ENCODE measurements at regions not wholly inside any gene's neighbourhood (a gene's known extent, or its start where the extent isn't known, plus 50 kb on each side); places are given as distances from the start of the nearest gene placed in this dataset.

DNA sequence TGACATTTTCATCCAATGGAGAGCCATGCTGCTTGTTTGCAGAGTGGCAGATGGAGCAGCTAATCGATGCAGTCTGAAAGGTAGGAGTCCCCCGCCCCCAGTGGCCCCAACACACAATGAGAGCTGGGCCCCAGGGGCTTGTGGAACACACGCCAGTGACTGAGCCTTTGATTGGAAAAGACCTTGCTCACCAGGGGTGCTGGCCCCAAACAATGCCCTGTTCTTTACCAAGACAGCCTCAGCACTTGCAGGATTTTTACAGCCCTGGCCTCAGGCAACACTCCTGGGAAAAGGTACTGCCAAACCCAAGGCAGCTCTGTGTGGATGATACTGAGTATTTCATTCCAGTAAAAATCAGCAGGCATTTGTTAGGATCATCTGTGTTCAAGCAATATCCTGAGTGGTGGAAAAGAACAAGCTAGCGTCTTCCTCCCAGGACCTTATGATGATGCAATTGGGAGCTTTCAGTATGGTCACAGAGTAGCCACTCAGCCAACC is 276.8 kb upstream of the CLINT1 start:
- no peak overlapping the region for H2AFZ ChIP-seq (ENCODE audit: insufficient read depth, low read depth, low read length, poor library complexity, severe bottlenecking)
- no peak for DNase-seq
- intact Hi-C loops (cut with micrococcal nuclease): no loop called here
- H3K9me3 ChIP-seq (replicated peaks in 1 of 2; ENCODE audit: control insufficient read depth in 1 of 2, insufficient read depth in 1 of 2, low read length in 2 of 2): no peaks in the 10 kb centered on the region
- no peak overlapping the region for H3K9ac ChIP-seq (ENCODE audit: insufficient read depth, low read length, poor library complexity, severe bottlenecking)
- no peak overlapping the region for H3K27ac Mint-ChIP-seq
- peaks cover 0 to 1% (median 0%) of the 10 kb centered on the region in 7 donors for H3K9me3 Mint-ChIP-seq
- H3K4me1 Mint-ChIP-seq: no peaks in the 10 kb centered on the region
- H3K36me3 Mint-ChIP-seq: no peaks in the 10 kb centered on the region
- H3K79me2 ChIP-seq (ENCODE audit: insufficient read depth, low read length): no peaks in the 10 kb centered on the region
- no peaks in the 10 kb centered on the region for H4K20me1 ChIP-seq (ENCODE audit: insufficient read depth, low read length)
- H3K36me3 ChIP-seq (replicated peaks in 1 of 2; ENCODE audit: control insufficient read depth in 1 of 2, insufficient read depth in 2 of 2, low read length in 2 of 2): no peaks in the 10 kb centered on the region
- H3K27me3 Mint-ChIP-seq (ENCODE audit: low read depth in 3 of 3): peaks cover 0 to 5% (median 1%) of the 10 kb centered on the region in 3 donors
- WGBS (ENCODE audit: insufficient coverage): 87% methylated on average over 2 of the region's 4 CpGs
- TF ChIP-seq, protein P1, sequence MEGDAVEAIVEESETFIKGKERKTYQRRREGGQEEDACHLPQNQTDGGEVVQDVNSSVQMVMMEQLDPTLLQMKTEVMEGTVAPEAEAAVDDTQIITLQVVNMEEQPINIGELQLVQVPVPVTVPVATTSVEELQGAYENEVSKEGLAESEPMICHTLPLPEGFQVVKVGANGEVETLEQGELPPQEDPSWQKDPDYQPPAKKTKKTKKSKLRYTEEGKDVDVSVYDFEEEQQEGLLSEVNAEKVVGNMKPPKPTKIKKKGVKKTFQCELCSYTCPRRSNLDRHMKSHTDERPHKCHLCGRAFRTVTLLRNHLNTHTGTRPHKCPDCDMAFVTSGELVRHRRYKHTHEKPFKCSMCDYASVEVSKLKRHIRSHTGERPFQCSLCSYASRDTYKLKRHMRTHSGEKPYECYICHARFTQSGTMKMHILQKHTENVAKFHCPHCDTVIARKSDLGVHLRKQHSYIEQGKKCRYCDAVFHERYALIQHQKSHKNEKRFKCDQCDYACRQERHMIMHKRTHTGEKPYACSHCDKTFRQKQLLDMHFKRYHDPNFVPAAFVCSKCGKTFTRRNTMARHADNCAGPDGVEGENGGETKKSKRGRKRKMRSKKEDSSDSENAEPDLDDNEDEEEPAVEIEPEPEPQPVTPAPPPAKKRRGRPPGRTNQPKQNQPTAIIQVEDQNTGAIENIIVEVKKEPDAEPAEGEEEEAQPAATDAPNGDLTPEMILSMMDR (IDR thresholded peaks at IDR 0.05): no peak
- H3K4me1 ChIP-seq (ENCODE audit: control insufficient read depth in 1 of 2, insufficient read depth in 2 of 2, low read length in 2 of 2): no peaks in the 10 kb centered on the region
- no peak overlapping the region for H3K4me3 Mint-ChIP-seq
- H3K27ac ChIP-seq (ENCODE audit: low read depth in 1 of 2, low read length in 2 of 2): no peak overlapping the region
- H3K27me3 ChIP-seq (ENCODE audit: control insufficient read depth in 2 of 2, insufficient read depth in 2 of 2, low read length in 2 of 2): no peaks in the 10 kb centered on the region
- H3K4me2 ChIP-seq (replicated peaks; ENCODE audit: extremely low read depth, low read length, poor library complexity, severe bottlenecking): no peak overlapping the region
- H3K4me3 ChIP-seq (replicated peaks in 1 of 3; ENCODE audit: low read depth in 2 of 3, low read length in 3 of 3): no peak overlapping the region

DNA sequence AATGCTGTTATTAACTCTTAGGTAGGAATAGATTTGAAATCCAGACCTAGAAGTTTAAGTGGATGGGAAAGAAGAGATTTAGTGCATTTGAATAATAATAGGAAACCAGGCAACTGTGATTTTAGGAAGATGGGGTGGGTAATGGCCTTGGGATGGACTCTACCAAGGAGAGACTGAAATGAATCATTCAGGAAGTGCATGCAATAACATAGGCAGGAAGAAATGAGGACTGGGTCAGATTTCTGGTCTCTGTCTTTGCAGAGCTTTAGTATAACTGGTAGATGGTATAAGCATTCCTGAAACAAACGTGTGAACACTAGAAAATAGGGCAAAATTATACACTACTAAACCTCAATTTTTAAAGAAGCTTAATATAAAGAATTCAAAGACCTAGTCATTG is 274.4 kb upstream of the CLINT1 start:
- H3K4me3 Mint-ChIP-seq: no peak overlapping the region
- no peaks in the 10 kb centered on the region for H3K36me3 ChIP-seq (replicated peaks in 1 of 2; ENCODE audit: control insufficient read depth in 1 of 2, insufficient read depth in 2 of 2, low read length in 2 of 2)
- no peak overlapping the region for H3K4me2 ChIP-seq (replicated peaks; ENCODE audit: extremely low read depth, low read length, poor library complexity, severe bottlenecking)
- H3K9ac ChIP-seq (ENCODE audit: insufficient read depth, low read length, poor library complexity, severe bottlenecking): no peak overlapping the region
- DNase-seq: no peak
- H3K4me1 Mint-ChIP-seq: no peaks in the 10 kb centered on the region
- no peaks in the 10 kb centered on the region for H3K4me1 ChIP-seq (ENCODE audit: control insufficient read depth in 1 of 2, insufficient read depth in 2 of 2, low read length in 2 of 2)
- H3K27ac ChIP-seq (ENCODE audit: low read depth in 1 of 2, low read length in 2 of 2): no peak overlapping the region
- no peaks in the 10 kb centered on the region for H3K79me2 ChIP-seq (ENCODE audit: insufficient read depth, low read length)
- intact Hi-C loops (cut with micrococcal nuclease): no loop called here
- no CpG with 5 or more reads among the region's 1 CpG for WGBS (ENCODE audit: insufficient coverage)
- TF ChIP-seq, protein P1 (IDR thresholded peaks at IDR 0.05): no peak
- H4K20me1 ChIP-seq (ENCODE audit: insufficient read depth, low read length): no peaks in the 10 kb centered on the region
- no peaks in the 10 kb centered on the region for H3K9me3 Mint-ChIP-seq
- H3K27me3 Mint-ChIP-seq (ENCODE audit: low read depth in 3 of 3): peaks cover 1 to 2% (median 1%) of the 10 kb centered on the region in 3 donors
- no peaks in the 10 kb centered on the region for H3K36me3 Mint-ChIP-seq
- no peaks in the 10 kb centered on the region for H3K9me3 ChIP-seq (replicated peaks in 1 of 2; ENCODE audit: control insufficient read depth in 1 of 2, insufficient read depth in 1 of 2, low read length in 2 of 2)
- H3K27ac Mint-ChIP-seq: no peak overlapping the region
- no peaks in the 10 kb centered on the region for H3K27me3 ChIP-seq (ENCODE audit: control insufficient read depth in 2 of 2, insufficient read depth in 2 of 2, low read length in 2 of 2)
- no peak overlapping the region for H3K4me3 ChIP-seq (replicated peaks in 1 of 3; ENCODE audit: low read depth in 2 of 3, low read length in 3 of 3)
- H2AFZ ChIP-seq (ENCODE audit: insufficient read depth, low read depth, low read length, poor library complexity, severe bottlenecking): no peak overlapping the region
